GM08714 (cell line): ENCODE measurements at regions not wholly inside any gene's neighbourhood (a gene's known extent, or its start where the extent isn't known, plus 50 kb on each side); places are given as distances from the start of the nearest gene placed in this dataset.

ENCODE experiments used
- H3K4me3 ChIP-seq: fragments of 200-500 bp; sonication (Bioruptor generic); 2 replicates; pipeline ENCODE4 v1.5.1; 2014; ENCODE audit warnings: mild to moderate bottlenecking, low read length, inconsistent platforms
- ZNF274 ChIP-seq: IDR thresholded peaks from 2 replicates; pipeline ENCODE4 v1.6.1; 2012; ENCODE audit warnings: mild to moderate bottlenecking, low read depth, low read length

DNA sequence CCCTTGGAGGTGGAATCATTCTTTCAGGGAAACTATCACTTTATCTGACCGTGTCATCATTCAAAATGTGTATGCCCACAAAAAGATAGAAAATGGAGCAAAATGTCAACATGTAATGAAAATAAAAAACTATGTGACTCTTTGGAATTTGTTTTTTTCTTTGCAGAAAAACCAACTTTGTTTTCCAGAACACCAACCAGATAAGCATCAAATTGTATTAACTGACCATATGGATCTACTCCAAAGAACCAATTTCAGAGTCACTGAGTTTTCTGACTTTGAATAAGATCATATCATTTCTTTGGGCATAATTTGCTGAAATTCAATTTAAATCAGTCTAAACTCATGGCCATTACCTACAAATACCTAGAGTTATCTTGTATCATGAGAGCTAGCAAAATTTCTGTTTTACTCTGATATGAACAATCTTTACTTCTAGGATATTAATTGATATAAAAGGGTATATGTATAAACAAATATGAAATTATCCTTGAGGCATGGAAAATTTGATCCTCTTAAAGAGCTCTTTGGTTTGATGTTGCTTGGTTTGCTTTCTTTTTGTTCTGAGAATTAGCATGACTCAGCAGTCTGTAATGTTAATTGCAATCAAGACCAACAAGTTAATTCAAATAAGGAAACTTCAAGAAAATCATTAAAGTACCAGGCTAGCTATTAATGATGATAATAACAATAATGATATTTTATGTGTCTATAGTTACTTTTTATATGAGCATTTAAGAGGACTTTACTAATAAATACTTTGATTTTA is 444.4 kb upstream of the MARCKS start:
- H3K4me3 ChIP-seq: no peak overlapping the region

DNA sequence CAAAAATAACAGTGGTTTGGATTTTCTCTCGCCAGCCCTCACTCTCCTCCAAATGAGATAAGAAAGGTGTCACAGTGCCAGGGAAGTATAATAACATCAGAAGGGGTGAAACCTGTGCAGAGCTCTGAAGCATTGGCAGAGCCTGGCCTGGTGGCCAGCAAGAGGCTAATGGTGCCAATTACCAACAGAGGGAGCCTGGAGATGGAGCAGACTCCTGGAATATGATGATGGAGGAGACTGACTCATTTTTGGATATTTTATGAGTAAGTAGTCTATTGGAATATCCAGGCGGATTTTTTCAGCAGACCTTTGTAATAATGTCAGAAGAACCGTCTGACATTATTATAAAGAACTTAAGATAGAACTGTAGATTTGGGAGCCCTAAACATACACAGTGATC is 442.6 kb upstream of the MARCKS start:
- no peak overlapping the region for H3K4me3 ChIP-seq
- no peak for TF ChIP-seq ZNF274

More for the DNA sequence above, 444.4 kb upstream of the MARCKS start:
- no peak for TF ChIP-seq ZNF274

DNA sequence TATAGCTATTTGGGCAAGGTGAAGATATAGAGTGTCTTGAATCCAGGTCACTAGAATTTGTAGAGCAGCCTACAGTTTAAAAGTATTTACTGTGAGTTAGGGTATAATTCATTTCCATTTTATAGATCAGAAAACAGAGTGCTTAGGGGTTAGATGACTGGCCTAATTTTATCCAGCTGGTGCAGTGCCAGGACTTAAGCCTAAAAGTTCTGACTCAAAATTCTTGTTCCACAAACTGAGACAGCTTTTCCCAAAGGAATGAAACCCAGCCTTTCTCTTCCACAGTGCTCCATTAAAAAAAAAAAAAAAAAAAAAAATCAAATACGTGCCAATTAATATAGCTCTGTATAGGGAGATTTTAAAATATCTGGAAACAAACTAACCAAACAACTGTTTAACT is 441.0 kb upstream of the MARCKS start:
- TF ChIP-seq ZNF274: no peak
- H3K4me3 ChIP-seq: no peak overlapping the region

DNA sequence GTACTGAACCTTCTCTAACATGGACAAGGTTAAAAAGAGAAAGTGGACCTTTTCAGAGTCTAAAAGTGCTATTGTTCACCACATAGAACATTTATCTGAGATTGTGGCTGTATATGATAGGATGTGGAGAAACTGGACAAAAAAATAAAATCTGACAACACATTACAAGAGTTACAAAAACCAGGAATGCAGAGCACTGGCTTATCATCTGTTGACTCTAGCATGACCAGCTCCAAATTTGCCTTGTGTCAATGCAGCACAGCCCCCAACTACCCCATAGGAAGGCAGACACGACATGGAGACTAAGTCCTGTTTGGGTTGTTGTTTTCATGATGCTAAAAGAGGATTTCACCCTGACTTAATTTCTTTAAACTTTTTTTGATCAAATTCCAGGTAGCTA is 436.9 kb upstream of the MARCKS start:
- H3K4me3 ChIP-seq: no peak overlapping the region

DNA sequence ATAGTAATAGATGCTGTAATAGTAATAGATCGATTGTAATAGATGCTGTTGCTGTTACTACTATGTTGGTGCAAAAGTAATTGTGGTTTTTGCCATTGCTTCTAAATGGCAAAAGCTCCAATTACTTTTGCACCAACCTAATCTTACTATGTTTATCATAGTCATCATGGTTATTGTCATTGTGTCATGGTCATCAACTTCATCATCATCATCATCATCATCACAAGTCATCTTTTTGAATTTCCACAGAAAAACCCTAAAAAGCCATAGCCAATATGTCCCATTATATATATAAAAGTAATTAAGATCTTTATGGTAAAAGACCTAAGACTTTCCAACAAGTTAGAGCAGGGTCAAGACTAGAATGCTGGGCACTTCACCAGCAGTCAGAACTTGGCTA is 435.1 kb upstream of the MARCKS start:
- TF ChIP-seq ZNF274: no peak
- no peak overlapping the region for H3K4me3 ChIP-seq

More for the DNA sequence above, 436.9 kb upstream of the MARCKS start:
- TF ChIP-seq ZNF274: no peak

DNA sequence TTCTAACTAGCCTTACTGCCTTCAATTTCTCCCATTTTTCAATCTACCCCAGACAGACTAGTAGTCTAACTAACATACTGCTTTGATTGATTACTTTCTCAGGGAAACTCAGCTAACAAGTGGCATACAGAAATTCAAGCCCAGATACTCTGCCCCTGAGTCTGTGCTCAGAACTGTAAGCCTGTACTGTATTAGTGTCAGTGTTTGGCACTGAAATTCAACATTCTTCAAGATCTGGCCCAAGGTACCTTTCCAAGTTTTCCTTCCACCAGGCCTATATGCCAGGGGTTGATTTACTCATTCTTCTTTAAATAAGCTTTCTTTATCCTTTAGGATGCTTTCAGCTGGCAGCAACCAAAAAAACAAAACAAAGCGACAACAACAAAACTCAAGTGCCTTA is 433.2 kb upstream of the MARCKS start:
- no peak overlapping the region for H3K4me3 ChIP-seq
- TF ChIP-seq ZNF274: no peak

DNA sequence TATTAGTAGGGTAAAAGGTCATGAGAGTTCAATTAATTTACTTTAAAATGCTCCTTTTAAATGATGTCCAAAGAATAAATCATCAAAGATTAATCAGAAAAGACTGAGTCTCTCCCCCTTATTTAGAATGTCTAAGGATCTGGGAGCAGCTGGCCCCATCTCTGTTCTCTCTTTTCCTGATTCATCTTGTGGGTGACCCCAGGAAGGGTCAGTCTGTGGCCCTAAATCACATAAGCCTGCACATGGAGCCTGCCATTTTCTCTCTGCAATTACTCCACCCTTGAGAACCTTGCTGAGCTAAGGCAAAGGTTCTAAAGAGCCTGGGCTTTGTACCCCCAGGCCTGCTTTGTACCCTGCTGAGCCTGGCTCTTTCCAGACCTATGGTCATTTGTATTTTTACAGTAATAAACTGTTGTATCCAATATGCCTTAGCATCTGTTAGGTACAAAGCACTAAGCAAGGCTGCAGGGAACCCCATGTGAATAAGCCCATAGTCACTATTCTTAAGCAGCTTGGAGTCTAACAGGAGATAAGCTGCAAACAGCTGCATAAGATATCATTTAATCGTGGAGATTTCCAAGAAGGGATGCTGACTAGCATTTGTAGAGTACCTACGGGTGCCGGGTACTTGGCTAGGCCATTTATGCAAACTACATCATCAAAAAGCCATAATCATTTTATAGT is 431.0 kb upstream of the MARCKS start:
- no peak for TF ChIP-seq ZNF274
- no peak overlapping the region for H3K4me3 ChIP-seq

DNA sequence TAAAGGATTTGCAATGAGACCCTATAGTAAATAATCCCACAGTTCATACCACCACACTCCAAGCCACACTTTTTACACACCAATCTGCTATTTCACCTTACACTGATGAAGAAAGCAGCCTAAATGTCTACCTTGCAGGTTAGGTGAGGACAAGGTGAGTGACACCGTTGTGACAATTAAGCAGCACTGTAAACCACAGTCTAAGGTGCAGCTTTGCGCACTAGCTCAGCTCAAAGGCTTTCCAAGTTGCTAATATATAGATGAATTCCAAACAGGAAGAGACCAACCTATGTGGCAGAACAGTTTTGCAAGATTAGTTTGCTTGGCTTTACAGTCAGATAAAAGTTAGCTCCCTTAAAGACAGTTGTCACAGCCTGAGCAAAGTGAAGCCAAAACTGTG is 429.5 kb upstream of the MARCKS start:
- TF ChIP-seq ZNF274: no peak
- H3K4me3 ChIP-seq: no peak overlapping the region

DNA sequence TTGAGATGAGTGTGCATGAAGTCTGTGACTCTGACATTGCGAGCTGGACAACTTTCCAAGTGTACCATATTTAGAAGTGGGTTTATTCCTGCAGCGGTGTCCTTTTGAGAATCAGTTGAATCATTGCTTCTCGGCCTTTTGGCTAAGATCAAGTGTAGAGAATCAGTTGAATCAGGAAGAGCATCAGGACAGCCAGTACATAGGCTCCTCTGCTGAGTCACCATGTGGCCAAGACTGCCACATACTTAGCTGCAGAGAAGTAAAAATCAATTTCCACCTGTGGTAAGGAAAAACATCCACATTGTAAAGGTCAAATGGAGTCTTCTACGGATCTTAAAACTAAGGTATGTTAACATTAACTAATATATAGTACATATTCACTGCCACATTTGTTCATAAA is 428.4 kb upstream of the MARCKS start:
- no peak for TF ChIP-seq ZNF274
- H3K4me3 ChIP-seq: no peak overlapping the region

DNA sequence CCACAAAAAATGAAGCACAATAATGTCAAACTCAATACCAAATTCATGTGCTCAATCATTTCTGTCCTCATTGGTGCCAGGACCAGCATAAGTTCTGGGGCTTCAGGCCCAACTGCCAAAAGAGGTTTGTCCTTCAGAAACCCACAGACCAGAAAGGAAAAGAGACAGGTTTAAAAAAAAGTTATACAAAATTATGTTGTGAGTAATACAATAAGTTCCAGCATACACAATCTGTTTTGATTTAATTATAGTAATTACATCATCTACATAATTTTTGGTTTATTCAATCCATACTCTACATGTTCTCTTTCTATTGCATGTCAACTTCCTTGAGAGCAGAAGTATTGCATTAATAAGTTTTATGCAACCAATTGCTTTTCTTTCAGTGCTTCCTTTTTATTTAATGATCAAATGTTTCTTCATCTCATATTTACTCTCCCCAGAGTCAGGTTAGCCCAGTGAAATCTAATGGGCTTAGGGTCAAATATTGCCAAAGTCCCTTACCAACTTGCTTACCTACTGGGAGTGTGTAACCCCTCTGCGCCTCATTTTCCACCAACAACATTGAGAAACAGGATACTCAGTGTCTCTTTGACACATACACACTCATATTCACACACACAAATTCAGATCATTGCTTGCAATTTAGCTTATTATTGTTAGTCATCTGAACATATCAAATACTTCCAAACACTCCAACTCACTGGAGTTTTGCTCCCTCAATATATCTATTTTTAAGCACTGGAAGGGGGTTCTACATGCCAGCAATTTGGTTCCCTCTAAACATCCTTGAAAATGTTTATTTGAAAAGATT is 424.4 kb upstream of the MARCKS start:
- no peak overlapping the region for H3K4me3 ChIP-seq

DNA sequence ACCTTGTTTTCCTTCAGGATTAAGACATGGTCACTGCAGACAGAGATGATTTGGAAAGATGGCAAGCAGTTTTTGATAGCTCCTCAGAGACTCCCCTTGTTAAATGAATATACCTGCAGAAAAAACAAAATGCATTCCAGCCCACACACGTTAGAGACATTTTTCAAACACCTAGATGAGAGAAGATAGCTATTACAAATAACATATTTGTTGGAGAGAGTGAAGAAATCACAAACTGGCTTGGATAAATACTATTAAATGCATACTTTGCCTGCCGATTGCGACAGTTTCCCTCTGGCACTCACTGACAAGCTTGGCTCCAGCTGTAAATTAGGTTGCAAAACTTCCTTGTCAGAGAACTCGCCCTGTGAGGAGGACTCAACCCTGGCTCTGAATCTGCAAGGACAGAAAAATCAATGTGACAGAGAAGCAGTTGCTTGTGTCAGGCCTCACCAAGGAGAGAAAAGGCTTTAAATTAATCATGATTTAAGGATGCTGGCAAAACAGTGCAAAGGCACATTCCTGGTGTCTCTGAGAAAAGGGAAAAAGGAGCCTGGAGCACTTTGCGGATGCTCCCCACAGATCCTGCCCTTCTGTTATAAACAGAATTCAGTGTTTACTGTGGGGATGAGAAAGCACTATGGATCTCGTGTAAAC is 423.7 kb upstream of the MARCKS start:
- no peak overlapping the region for H3K4me3 ChIP-seq
- no peak for TF ChIP-seq ZNF274

More for the DNA sequence above, 424.4 kb upstream of the MARCKS start:
- no peak for TF ChIP-seq ZNF274

DNA sequence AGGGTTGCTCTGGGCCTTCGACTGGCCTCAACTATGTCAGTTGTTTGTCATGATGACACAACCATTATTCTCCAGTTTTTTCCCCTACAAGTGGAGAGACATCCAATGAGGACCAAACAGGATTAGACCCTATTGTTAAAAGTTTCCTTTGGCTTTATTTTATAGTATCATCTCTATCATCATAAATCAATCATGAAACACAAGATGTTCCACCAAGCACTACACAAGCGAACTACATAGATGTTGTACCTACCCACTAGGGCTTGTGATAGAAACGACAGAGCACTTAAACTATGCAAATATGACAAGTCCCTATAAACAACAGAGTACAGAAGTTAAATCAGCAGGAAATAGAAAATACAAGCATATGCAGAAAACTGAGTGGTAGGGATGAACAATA is 422.5 kb upstream of the MARCKS start:
- no peak overlapping the region for H3K4me3 ChIP-seq
- TF ChIP-seq ZNF274: no peak

DNA sequence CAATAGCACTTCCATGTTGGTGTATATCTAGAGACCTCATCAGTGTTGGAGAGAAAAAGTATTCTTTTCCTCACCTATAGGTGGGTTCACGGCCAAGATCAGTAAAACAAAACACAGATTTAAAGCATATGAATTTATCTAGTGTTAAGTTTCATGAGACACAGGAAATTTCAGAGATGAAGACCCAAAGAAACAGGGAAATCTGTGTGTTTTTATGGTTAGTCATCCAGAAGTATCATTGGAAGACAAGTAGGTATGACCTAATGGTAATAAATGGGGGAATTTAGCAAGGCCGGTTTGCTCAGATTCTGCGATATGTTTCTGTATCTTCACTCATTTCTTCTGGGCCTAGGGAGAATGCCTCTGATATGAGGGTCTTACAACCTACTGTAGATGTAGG is 419.6 kb upstream of the MARCKS start:
- no peak overlapping the region for H3K4me3 ChIP-seq
- no peak for TF ChIP-seq ZNF274

DNA sequence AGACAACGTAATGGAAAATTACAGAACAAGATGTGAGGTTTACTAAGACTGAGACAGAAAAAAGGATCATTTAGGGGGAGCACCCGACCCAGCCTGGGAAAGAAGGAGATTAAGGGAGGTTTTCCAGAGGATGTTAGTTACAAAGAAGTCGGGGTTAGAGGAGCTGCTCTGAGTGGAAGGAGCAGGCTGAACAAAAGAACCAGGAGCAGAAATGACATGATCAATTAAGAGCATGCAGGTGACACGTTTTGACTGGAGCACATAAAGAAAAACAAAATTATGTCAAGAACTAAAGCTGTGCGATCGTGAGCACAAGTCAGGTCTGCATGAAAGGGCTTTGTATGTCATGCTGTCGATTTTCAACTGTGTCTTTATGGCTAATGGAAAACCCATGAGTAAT is 417.3 kb upstream of the MARCKS start:
- H3K4me3 ChIP-seq: no peak overlapping the region
- no peak for TF ChIP-seq ZNF274
